NT2/D1 (cell line): ENCODE measurements at regions not wholly inside any gene's neighbourhood (a gene's known extent, or its start where the extent isn't known, plus 50 kb on each side); places are given as distances from the start of the nearest gene placed in this dataset.

Experiments
- DNase-seq: peaks from one replicate; pipeline ENCODE4 v3.0.0-alpha.2; 2011; ENCODE audit warnings: low read depth, low spot score
- H3K27me3 ChIP-seq: 2 replicates; pipeline ENCODE4 v1.6.0; 2011; ENCODE audit warnings: mild to moderate bottlenecking; ENCODE audit not compliant: insufficient read length, insufficient read depth
- H3K36me3 ChIP-seq: 2 replicates; pipeline ENCODE4 v1.6.1; 2011; ENCODE audit warnings: mild to moderate bottlenecking, low read length, mixed read lengths; ENCODE audit not compliant: insufficient read depth, insufficient read length
- H3K4me1 ChIP-seq: 2 replicates; pipeline ENCODE4 v1.5.1; 2011; ENCODE audit not compliant: insufficient read depth, insufficient read length
- H3K4me3 ChIP-seq: 2 replicates; pipeline ENCODE4 v1.5.1; 2011; ENCODE audit warnings: low read depth; ENCODE audit not compliant: insufficient read length
- H3K9ac ChIP-seq: 2 replicates; pipeline ENCODE4 v1.6.0; 2011; ENCODE audit warnings: low read depth; ENCODE audit not compliant: insufficient read length
- H3K9me3 ChIP-seq: 2 replicates; pipeline ENCODE4 v1.5.1; 2011; ENCODE audit warnings: mild to moderate bottlenecking, low read length; ENCODE audit not compliant: insufficient read depth
- SUZ12 ChIP-seq: IDR thresholded peaks from 2 replicates; pipeline ENCODE4 v1.6.1; 2011; ENCODE audit not compliant: insufficient read length, insufficient read depth; ENCODE audit errors: extremely low read depth
- YY1 ChIP-seq: IDR thresholded peaks from 2 replicates; pipeline ENCODE4 v1.6.1; 2011; ENCODE audit not compliant: insufficient read length, insufficient read depth
- ZNF274 ChIP-seq: IDR thresholded peaks from 2 replicates; pipeline ENCODE4 v1.6.1; 2011; ENCODE audit warnings: mild to moderate bottlenecking, low read depth, low read length

DNA sequence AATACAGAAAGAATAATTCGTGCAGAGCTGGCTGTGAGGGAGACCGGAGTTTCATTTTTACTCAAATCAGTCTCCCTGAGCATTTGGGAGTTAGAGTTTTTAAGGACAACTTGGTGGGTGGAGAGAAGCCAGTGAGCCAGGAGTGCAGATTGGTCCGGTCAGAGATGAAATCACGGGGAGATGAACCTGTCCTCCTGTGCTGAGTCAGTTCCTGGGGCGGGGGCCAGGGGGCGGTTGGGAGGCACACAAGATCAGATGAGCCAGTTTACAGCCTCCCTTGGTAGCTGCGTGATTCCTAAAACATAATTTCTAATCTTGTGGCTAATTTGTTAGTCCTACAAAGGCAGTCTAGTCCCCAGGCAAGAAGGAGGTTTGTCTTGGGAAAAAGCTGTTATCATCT lies 1267.9 kb downstream of the AMY1C start:
- Histone ChIP-seq H3K9me3 (no peaks in the 10 kb centered on the region), H3K4me3 (no peak overlapping the region), H3K4me1 (no peaks in the 10 kb centered on the region), H3K27me3 (no peaks in the 10 kb centered on the region), H3K36me3 (no peaks in the 10 kb centered on the region), H3K9ac (no peak overlapping the region)
- no peak for DNase-seq
- TF ChIP-seq SUZ12 (no peak), YY1 (no peak), ZNF274 (no peak)

DNA sequence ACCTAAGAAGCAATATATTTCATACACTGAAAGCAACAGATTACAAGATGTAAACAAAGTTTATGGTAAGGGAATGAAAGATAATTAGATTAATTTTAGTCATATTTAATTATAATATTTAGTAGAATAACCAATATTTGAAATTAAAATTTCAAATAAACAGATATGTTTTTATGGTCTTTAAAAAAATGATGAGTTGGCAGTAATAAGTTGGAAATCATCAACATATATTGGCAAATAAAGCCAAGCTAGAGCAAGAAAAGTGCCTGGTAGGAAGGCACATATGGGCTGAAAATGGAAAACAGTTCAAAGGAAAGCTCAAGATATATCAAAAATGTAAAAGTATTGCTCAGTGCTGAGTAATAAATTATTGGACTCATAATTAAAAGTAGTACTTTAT lies 1274.0 kb downstream of the AMY1C start:
- Histone ChIP-seq H3K9ac (no peak overlapping the region), H3K4me1 (no peaks in the 10 kb centered on the region), H3K4me3 (no peak overlapping the region), H3K27me3 (no peaks in the 10 kb centered on the region), H3K36me3 (no peaks in the 10 kb centered on the region), H3K9me3 (no peaks in the 10 kb centered on the region)
- no peak for TF ChIP-seq YY1
- TF ChIP-seq SUZ12, result no peak
- no peak for TF ChIP-seq ZNF274
- no peak for DNase-seq

DNA sequence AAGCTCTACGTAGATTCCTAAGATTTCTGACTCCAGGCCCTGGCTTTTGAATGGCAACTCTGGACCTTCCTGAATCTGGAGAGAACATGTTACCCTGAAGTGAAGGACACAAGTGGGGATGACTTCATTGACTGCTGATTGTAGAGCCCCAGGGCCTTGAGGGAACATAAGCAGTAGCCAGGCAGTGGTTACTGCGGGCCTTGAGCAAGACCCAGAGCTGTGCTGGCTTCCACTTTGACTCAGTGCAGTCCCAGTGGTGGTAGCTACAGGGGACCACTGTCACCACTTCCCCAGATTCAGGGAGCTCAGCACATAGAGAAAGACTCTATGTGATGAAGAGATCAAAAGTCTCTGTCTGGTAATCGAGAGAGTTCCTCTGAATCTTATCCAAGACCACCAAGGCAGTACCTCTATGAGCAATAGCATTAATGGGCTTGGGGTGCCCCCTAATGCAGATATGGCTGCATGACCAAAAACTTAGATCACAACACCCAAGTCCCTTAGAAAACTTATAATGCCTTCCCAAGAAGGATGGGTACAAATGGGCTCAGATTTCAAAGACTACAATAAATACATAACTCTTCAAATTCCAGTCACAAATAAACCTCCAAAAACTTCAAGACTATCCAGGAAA lies 1278.3 kb downstream of the AMY1C start:
- H3K4me1 ChIP-seq, result no peaks in the 10 kb centered on the region
- DNase-seq, result no peak
- H3K9ac ChIP-seq, result no peak overlapping the region
- no peak overlapping the region for H3K4me3 ChIP-seq
- TF ChIP-seq SUZ12, result no peak
- TF ChIP-seq YY1, result no peak
- no peak for TF ChIP-seq ZNF274
- H3K9me3 ChIP-seq, result no peaks in the 10 kb centered on the region
- no peaks in the 10 kb centered on the region for H3K27me3 ChIP-seq
- no peaks in the 10 kb centered on the region for H3K36me3 ChIP-seq

DNA sequence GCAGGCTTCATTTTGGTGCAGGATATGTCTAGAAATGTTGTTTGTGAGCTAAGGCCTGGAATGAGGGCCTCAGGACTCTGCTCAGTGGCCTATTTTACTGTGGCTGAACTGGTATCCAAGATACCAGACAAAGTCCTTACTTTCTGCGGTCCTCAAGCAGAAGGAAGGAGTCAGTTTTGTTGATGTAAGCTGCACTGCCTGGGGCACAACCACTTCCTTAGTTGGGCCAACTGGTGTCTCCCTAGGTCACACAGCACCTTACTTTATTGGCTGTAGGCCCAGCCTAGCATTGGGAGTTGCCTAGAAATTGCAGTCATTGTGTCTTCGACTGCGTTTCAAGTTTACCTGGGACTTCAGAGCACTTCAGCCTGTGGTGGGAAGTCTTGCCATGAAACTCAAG lies 1322.7 kb downstream of the AMY1C start:
- TF ChIP-seq YY1 (no peak), SUZ12 (no peak), ZNF274 (no peak)
- H3K36me3 ChIP-seq, result no peaks in the 10 kb centered on the region
- no peaks in the 10 kb centered on the region for H3K27me3 ChIP-seq
- no peak for DNase-seq
- H3K4me3 ChIP-seq, result no peak overlapping the region
- no peaks in the 10 kb centered on the region for H3K4me1 ChIP-seq
- H3K9ac ChIP-seq, result no peak overlapping the region
- no peaks in the 10 kb centered on the region; the same call in 1 of the 2 replicates for H3K9me3 ChIP-seq

DNA sequence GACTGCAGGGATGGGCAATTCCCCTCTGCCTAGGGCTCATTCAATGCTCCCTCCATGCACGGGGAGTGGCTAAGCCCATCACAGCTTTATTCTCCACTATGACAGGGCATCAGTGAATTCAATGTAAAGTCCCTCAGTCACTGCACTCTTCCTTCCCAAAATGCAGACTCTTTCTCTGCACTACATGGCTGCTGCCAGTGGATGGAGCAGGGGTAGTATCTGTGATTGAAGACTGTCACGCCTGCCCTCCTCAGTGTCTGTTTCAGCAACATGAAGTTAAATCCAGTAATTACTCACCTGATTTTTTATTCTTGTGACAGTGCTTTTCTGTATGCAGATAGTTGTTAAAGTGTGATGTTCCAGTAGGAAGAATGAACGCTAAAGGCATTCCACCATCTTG lies 1323.2 kb downstream of the AMY1C start:
- Histone ChIP-seq H3K9ac (no peak overlapping the region), H3K4me3 (no peak overlapping the region), H3K36me3 (no peaks in the 10 kb centered on the region), H3K9me3 (no peaks in the 10 kb centered on the region), H3K27me3 (no peaks in the 10 kb centered on the region), H3K4me1 (no peaks in the 10 kb centered on the region)
- no peak for TF ChIP-seq YY1
- TF ChIP-seq SUZ12, result no peak
- TF ChIP-seq ZNF274, result no peak
- DNase-seq, result no peak

DNA sequence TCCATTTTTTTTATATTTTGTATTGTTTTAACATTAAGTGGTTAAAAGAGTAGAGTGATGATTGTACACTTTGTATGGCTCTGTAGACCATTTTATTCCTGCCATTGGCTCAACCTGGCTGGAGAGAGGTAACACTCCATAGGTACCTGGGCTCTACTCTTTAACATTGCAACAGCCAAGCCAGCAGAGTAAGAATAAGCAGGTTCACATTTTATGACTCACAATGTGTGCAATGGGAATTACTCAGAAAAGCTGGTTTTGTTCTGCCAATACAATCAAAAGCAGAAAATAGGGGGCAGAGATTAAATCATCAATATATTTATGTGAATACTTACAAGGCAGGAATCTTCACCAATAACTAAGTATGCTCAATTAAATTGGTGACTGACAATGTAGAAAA lies 1324.0 kb downstream of the AMY1C start:
- Histone ChIP-seq H3K4me1 (no peaks in the 10 kb centered on the region), H3K36me3 (no peaks in the 10 kb centered on the region), H3K4me3 (no peak overlapping the region), H3K9ac (no peak overlapping the region), H3K9me3 (no peaks in the 10 kb centered on the region), H3K27me3 (no peaks in the 10 kb centered on the region)
- TF ChIP-seq SUZ12 (no peak), ZNF274 (no peak), YY1 (no peak)
- DNase-seq, result no peak

DNA sequence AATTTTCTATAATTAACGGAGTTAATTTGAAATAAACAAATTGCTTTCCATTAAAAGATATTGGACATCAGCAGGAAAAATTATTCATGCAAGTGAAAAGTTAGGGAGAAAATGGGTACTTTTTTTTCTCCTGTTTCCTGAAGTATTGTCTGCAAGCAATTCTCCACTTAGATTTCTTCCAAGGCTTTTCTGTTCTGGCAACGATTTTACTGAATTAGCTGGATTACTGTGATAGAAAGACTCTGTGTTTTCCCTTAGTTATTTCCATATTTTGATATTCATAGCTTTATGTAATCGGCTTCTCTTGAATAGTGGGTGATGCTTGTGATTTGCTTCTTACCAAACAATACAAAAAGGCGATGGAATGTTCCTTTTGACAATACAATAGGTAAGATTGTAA lies 1333.9 kb downstream of the AMY1C start:
- Histone ChIP-seq H3K4me1 (no peaks in the 10 kb centered on the region), H3K36me3 (no peaks in the 10 kb centered on the region), H3K9me3 (no peaks in the 10 kb centered on the region), H3K9ac (no peak overlapping the region), H3K4me3 (no peak overlapping the region), H3K27me3 (no peaks in the 10 kb centered on the region)
- DNase-seq, result no peak
- no peak for TF ChIP-seq ZNF274
- no peak for TF ChIP-seq YY1
- TF ChIP-seq SUZ12, result no peak

DNA sequence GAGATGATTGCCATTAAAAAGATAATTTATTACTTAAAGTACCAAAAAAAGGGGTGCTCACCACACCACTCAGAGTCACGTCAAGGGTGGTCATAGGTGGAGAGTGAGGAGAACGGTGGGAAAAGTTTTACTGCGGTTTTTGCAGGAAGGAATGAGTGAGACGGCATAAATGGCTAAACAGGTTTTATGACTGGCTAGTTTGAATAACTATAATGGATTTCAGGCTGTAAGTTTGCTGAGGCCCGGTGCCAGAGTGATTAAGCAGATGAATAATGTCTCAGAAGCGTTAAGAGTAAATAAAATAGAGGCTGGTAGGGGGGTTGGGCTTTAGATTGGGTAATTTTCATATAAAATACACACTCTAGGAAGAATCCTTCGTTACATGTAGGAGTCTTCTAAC lies 1337.8 kb downstream of the AMY1C start:
- Histone ChIP-seq H3K4me3 (no peak overlapping the region), H3K27me3 (no peaks in the 10 kb centered on the region), H3K4me1 (no peaks in the 10 kb centered on the region), H3K36me3 (no peaks in the 10 kb centered on the region), H3K9ac (no peak overlapping the region), H3K9me3 (no peaks in the 10 kb centered on the region)
- no peak for DNase-seq
- TF ChIP-seq ZNF274, result no peak
- TF ChIP-seq SUZ12, result no peak
- no peak for TF ChIP-seq YY1
